A673 (cell line): ENCODE measurements at regions not wholly inside any gene's neighbourhood (a gene's known extent, or its start where the extent isn't known, plus 50 kb on each side); places are given as distances from the start of the nearest gene placed in this dataset.

Source experiments
- BruUV-seq: library from RNA; stranded (reverse); fragments of 400-500 nt; replicated peaks from 2 replicates; lab custom pipeline; 2021; lab: Mats Ljungman, UMichigan
- CTCF ChIA-PET: fragments of 300-600 bp; sonication (Branson Sonifier 250); formaldehyde crosslinking; loops from one replicate; lab custom pipeline; 2022; ENCODE audit warnings: antibody characterized with exemption; lab: Charles Lee
- POLR2A ChIA-PET: fragments of 300-600 bp; sonication (Branson Sonifier 250); formaldehyde crosslinking; loops from one replicate; lab custom pipeline; 2022; ENCODE audit warnings: antibody characterized with exemption; ENCODE audit not compliant: low non-redundant PET; lab: Charles Lee
- DNase-seq: peaks from one replicate; pipeline ENCODE4 v3.0.0-alpha.2; 2015; ENCODE audit warnings: low spot score
- H3K27ac ChIP-seq: fragments of 200-600 bp; sonication (generic); 2 replicates; pipeline ENCODE4 v1.5.1; 2016; ENCODE audit warnings: mixed run types, low read depth, mild to moderate bottlenecking, mixed read lengths, antibody characterized with exemption, low read length; ENCODE audit not compliant: poor library complexity, severe bottlenecking
- H3K27me3 ChIP-seq: fragments of 200-600 bp; sonication (generic); replicated peaks from 2 replicates; pipeline ENCODE4 v1.6.1; 2017; ENCODE audit warnings: mixed run types, low read depth, mild to moderate bottlenecking, mixed read lengths, antibody characterized with exemption, low read length; ENCODE audit not compliant: insufficient read depth, poor library complexity
- H3K36me3 ChIP-seq: fragments of 200-600 bp; sonication (generic); 2 replicates; pipeline ENCODE4 v1.6.1; 2016; ENCODE audit warnings: mixed run types, mild to moderate bottlenecking, mixed read lengths, antibody characterized with exemption, low read length; ENCODE audit not compliant: insufficient read depth, poor library complexity, severe bottlenecking
- H3K4me1 ChIP-seq: fragments of 200-600 bp; sonication (generic); 2 replicates; pipeline ENCODE4 v1.6.1; 2017; ENCODE audit warnings: mixed run types, mild to moderate bottlenecking, mixed read lengths, antibody characterized with exemption, low read length; ENCODE audit not compliant: insufficient read depth, poor library complexity, severe bottlenecking
- H3K4me3 ChIP-seq: fragments of 200-600 bp; sonication (generic); 2 replicates; pipeline ENCODE4 v1.5.1; 2016; ENCODE audit warnings: low read depth, mixed run types, mild to moderate bottlenecking, mixed read lengths, low read length; ENCODE audit not compliant: poor library complexity, severe bottlenecking
- H3K9me3 ChIP-seq: fragments of 200-600 bp; sonication (generic); 2 replicates; pipeline ENCODE4 v1.6.1; 2016; ENCODE audit warnings: mixed run types, low read depth, mild to moderate bottlenecking, mixed read lengths, antibody characterized with exemption, low read length; ENCODE audit not compliant: poor library complexity, severe bottlenecking
- CTCF ChIP-seq: fragments of 300-800, 200-600 bp; sonication (generic); conservative IDR thresholded peaks from 2 replicates; pipeline ENCODE4 v1.5.1; 2017; ENCODE audit warnings: low read depth, mild to moderate bottlenecking, antibody characterized with exemption, low read length, moderate library complexity, mixed read lengths
- EZH2 ChIP-seq: fragments of 200-600 bp; sonication (generic); IDR thresholded peaks from 2 replicates; pipeline ENCODE4 v1.6.1; 2017; ENCODE audit warnings: borderline replicate concordance, low read depth, mild to moderate bottlenecking, mixed read lengths, antibody characterized with exemption, low read length; ENCODE audit not compliant: poor library complexity, severe bottlenecking
- intact Hi-C: fragments of 100-400 bp; cut with micrococcal nuclease; formaldehyde crosslinking; loops from one replicate; pipeline ENCODE4 v1.10.0; 2022; ENCODE audit not compliant: unreplicated experiment

GRCh38 chr14:97248973-97249372, 451.8 kb downstream of the VRK1 start:
- Histone ChIP-seq H3K36me3 (no peaks in the 10 kb centered on the region), H3K9me3 (peaks cover 9% of the 10 kb centered on the region), H3K4me3 (no peak overlapping the region), H3K27ac (no peak overlapping the region), H3K4me1 (no peaks in the 10 kb centered on the region), H3K27me3 (no peaks in the 10 kb centered on the region)
- no peak for DNase-seq
- no TSS peak for BruUV-seq
- ChIA-PET CTCF (no interaction called here), POLR2A (no interaction called here)
- intact Hi-C loops, result no loop called here
- TF ChIP-seq CTCF, result no peak
- TF ChIP-seq EZH2, result no peak

GRCh38 chr14:97250931-97251330, 453.7 kb downstream of the VRK1 start:
- H3K4me1 ChIP-seq, result no peaks in the 10 kb centered on the region
- H3K36me3 ChIP-seq, result no peaks in the 10 kb centered on the region
- H3K4me3 ChIP-seq, result no peak overlapping the region
- no peaks in the 10 kb centered on the region for H3K27me3 ChIP-seq
- H3K27ac ChIP-seq, result no peak overlapping the region
- no peak for DNase-seq
- H3K9me3 ChIP-seq, result peaks cover 9% of the 10 kb centered on the region
- TF ChIP-seq CTCF (peak; percentile 28; the same call in 1 of the 2 replicates), EZH2 (no peak)
- ChIA-PET POLR2A (no interaction called here), CTCF (no interaction called here)
- BruUV-seq, result no TSS peak
- intact Hi-C loops, result no loop called here

GRCh38 chr14:97251491-97252155, 454.4 kb downstream of the VRK1 start:
- no peak overlapping the region for H3K4me3 ChIP-seq
- intact Hi-C loops, result no loop called here
- H3K36me3 ChIP-seq, result no peaks in the 10 kb centered on the region
- BruUV-seq, result no TSS peak
- H3K9me3 ChIP-seq, result peaks cover 9% of the 10 kb centered on the region
- no peaks in the 10 kb centered on the region for H3K4me1 ChIP-seq
- DNase-seq, result no peak
- no peak overlapping the region for H3K27ac ChIP-seq
- CTCF ChIA-PET, result no interaction called here
- POLR2A ChIA-PET, result no interaction called here
- TF ChIP-seq EZH2 (no peak), CTCF (peak; percentile 30; the same call in 1 of the 2 replicates)
- H3K27me3 ChIP-seq, result no peaks in the 10 kb centered on the region
